B cell (primary cell): ENCODE measurements at regions not wholly inside any gene's neighbourhood (a gene's known extent, or its start where the extent isn't known, plus 50 kb on each side); places are given as distances from the start of the nearest gene placed in this dataset.

Experiments used
- ATAC-seq: fragments of 200-7000 bp; cut with Tn5 transposase; one replicate; pipeline ENCODE4 v1.10.0; 2021; ENCODE audit warnings: low read depth, mild to moderate bottlenecking, moderate number of reproducible peaks, moderate library complexity
- CTCF ChIA-PET: fragments of 350-600 bp; sonication (Branson Sonifier 250); formaldehyde crosslinking; loops from one replicate; lab custom pipeline; 2021; ENCODE audit warnings: antibody characterized with exemption, inconsistent platforms; lab: Charles Lee
- POLR2A ChIA-PET: fragments of 350-600 bp; sonication (Branson Sonifier 250); formaldehyde crosslinking; loops from one replicate; lab custom pipeline; 2021; ENCODE audit warnings: antibody characterized with exemption; lab: Charles Lee
- DNase-seq: peaks from one replicate; pipeline ENCODE4 v3.0.0; 2013
- H2AFZ ChIP-seq: 2 replicates; pipeline ENCODE4 v1.6.1; 2012; ENCODE audit warnings: mild to moderate bottlenecking, low read depth, low read length; ENCODE audit not compliant: insufficient read depth, poor library complexity, severe bottlenecking
- H3K27ac ChIP-seq, 2 donors: 1 replicate in 1 of 2; 2 replicates in 1 of 2; pipeline ENCODE4 v1.5.1; 2012 to 2013; ENCODE audit warnings: low read length in 2 of 2, mild to moderate bottlenecking in 2 of 2, moderate library complexity in 1 of 2
- H3K27me3 ChIP-seq, 4 experiments: fragments of 200-600 bp in 1 of 4; sonication (generic) in 1 of 4; replicated peaks in 1 of 4; 1 replicate in 2 of 4; 2 replicates in 2 of 4; pipeline versions ENCODE4 v1.6.1 to v1.7.0; 2013 to 2016; ENCODE audit warnings: low read length in 3 of 4, mild to moderate bottlenecking in 2 of 4, mixed read lengths in 1 of 4, moderate library complexity in 1 of 4; ENCODE audit not compliant: insufficient read depth in 4 of 4, control insufficient read depth in 3 of 4; ENCODE audit errors: control extremely low read depth in 1 of 4
- H3K36me3 ChIP-seq, 2 experiments: replicated peaks in 1 of 2; 1 replicate in 1 of 2; 2 replicates in 1 of 2; pipeline versions ENCODE4 v1.6.1 to v1.7.1; 2013; ENCODE audit warnings: low read length in 1 of 2; ENCODE audit not compliant: insufficient read depth in 2 of 2, control insufficient read depth in 1 of 2; ENCODE audit errors: control extremely low read depth in 1 of 2, extremely low read depth in 1 of 2
- H3K4me1 ChIP-seq, 2 donors: fragments of 200-600 bp in 1 of 2; sonication (generic) in 1 of 2; 1 replicate in 1 of 2; 2 replicates in 1 of 2; pipeline versions ENCODE4 v1.5.1 to v1.6.1; 2013 to 2017; ENCODE audit warnings: low read length in 2 of 2; ENCODE audit not compliant: control insufficient read depth in 2 of 2, insufficient read depth in 2 of 2
- H3K4me2 ChIP-seq: replicated peaks from 2 replicates; pipeline ENCODE3; 2012; ENCODE audit warnings: mild to moderate bottlenecking, low read depth, low read length; ENCODE audit not compliant: poor library complexity, severe bottlenecking
- H3K4me3 ChIP-seq, 5 experiments: fragments of 200-600 bp in 1 of 5; sonication (generic) in 1 of 5; 1 replicate in 3 of 5; 2 replicates in 2 of 5; pipeline versions ENCODE4 v1.5.1 to v1.7.0; 2011 to 2016; ENCODE audit warnings: low read length in 4 of 5, mild to moderate bottlenecking in 4 of 5, low read depth in 2 of 5, control low read depth in 1 of 5, moderate library complexity in 1 of 5; ENCODE audit not compliant: insufficient read depth in 1 of 5; ENCODE audit errors: control extremely low read depth in 1 of 5, extremely low read depth in 1 of 5
- H3K79me2 ChIP-seq: fragments of 200-600 bp; sonication (generic); one replicate; pipeline ENCODE4 v1.6.0; 2016; ENCODE audit warnings: low read length; ENCODE audit not compliant: control insufficient read depth, insufficient read depth
- H3K9ac ChIP-seq: fragments of 200-600 bp; sonication (generic); 2 replicates; pipeline ENCODE4 v1.6.1; 2017; ENCODE audit warnings: mild to moderate bottlenecking, low read length, moderate library complexity
- H3K9me3 ChIP-seq, 3 donors: one replicate each; pipeline versions ENCODE4 v1.6.1 to v1.7.1; 2013; ENCODE audit warnings: low read length in 2 of 3; ENCODE audit not compliant: control insufficient read depth in 2 of 3, insufficient read depth in 1 of 3; ENCODE audit errors: control extremely low read depth in 1 of 3
- H4K20me1 ChIP-seq: 2 replicates; pipeline ENCODE4 v1.6.0; 2012; ENCODE audit warnings: mild to moderate bottlenecking, low read length; ENCODE audit not compliant: insufficient read depth, control insufficient read depth, poor library complexity, severe bottlenecking
- H3K27ac Mint-ChIP-seq: one replicate; pipeline ENCODE4 v1.8.0; 2021; ENCODE audit warnings: mixed read lengths
- H3K27me3 Mint-ChIP-seq: one replicate; pipeline ENCODE4 v1.8.0; 2021; ENCODE audit warnings: mixed read lengths
- H3K4me1 Mint-ChIP-seq: one replicate; pipeline ENCODE4 v1.8.0; 2021; ENCODE audit warnings: mixed read lengths
- H3K4me3 Mint-ChIP-seq: one replicate; pipeline ENCODE4 v1.8.0; 2021; ENCODE audit warnings: mixed read lengths
- H3K9me3 Mint-ChIP-seq: one replicate; pipeline ENCODE4 v1.8.0; 2022; ENCODE audit warnings: mixed read lengths; ENCODE audit not compliant: insufficient read depth
- EZH2 ChIP-seq: IDR thresholded peaks from 2 replicates; pipeline ENCODE4 v1.6.1; 2012; ENCODE audit warnings: borderline replicate concordance, low read depth, mild to moderate bottlenecking, moderate library complexity, low read length; ENCODE audit not compliant: insufficient read depth, poor library complexity, severe bottlenecking
- WGBS: methylation state at CpG from one replicate; pipeline ENCODE4 v1.1.5; 2013; ENCODE audit warnings: missing lambda C conversion rate; ENCODE audit not compliant: insufficient coverage; 5-methylcytosine and 5-hydroxymethylcytosine counted together
- intact Hi-C: fragments of 100-400 bp; cut with micrococcal nuclease; formaldehyde crosslinking; loops from one replicate; pipeline ENCODE4 v1.10.0; 2022
- TF ChIP-seq, protein P1 (sequence below): fragments of 200-600 bp; IDR thresholded peaks from one replicate; pipeline ENCODE4 v1.8.0; 2022; ENCODE audit warnings: antibody characterized with exemption, mild to moderate bottlenecking

DNA sequence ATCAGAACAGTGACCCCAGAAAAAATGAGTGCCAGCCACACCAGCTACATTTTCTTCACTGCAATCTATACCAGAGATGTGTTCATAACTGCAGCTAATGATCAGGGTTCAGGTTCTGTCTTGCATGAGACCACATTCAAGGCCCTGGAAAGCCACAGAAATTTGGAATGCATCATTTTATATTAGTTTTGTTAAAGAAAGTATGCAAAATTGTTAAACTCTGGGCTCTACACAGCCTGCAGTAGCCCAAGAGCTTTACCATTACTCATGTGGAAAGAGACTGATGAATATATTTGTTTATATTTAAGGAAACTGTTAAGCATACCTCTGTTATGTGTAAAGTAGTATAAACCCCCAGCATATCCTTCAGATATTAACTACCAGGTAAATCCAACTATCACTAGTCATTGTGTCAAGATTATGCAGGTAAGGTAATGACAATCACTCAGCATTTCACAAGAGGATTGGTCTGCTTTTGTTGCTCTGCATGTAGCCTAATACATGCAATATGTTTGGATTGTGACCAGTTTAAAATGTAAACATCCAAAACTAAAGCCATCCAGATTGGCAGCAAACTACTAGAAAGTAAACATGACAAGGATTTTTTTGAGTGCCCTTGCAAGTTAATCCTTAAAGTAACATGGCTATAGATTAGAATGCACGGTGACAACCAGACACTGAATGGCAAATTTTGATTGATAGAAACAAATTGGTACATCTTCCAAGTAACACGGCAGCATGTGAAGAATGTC lies 429.1 kb upstream of the ARGLU1 start:
- Mint-ChIP-seq H3K4me3 (no peak overlapping the region), H3K4me1 (peaks cover 1% of the 10 kb centered on the region), H3K9me3 (no peaks in the 10 kb centered on the region), H3K27me3 (no peaks in the 10 kb centered on the region), H3K27ac (no peak overlapping the region)
- Histone ChIP-seq H3K27me3 (no peaks in the 10 kb centered on the region), H3K4me2 (no peak overlapping the region), H3K9ac (no peak overlapping the region), H3K79me2 (no peaks in the 10 kb centered on the region), H3K9me3 (no peaks in the 10 kb centered on the region), H3K4me1 (no peaks in the 10 kb centered on the region), H3K4me3 (no peak overlapping the region), H2AFZ (no peak overlapping the region), H3K36me3 (no peaks in the 10 kb centered on the region), H4K20me1 (no peaks in the 10 kb centered on the region), H3K27ac (no peak overlapping the region)
- TF ChIP-seq, protein P1, sequence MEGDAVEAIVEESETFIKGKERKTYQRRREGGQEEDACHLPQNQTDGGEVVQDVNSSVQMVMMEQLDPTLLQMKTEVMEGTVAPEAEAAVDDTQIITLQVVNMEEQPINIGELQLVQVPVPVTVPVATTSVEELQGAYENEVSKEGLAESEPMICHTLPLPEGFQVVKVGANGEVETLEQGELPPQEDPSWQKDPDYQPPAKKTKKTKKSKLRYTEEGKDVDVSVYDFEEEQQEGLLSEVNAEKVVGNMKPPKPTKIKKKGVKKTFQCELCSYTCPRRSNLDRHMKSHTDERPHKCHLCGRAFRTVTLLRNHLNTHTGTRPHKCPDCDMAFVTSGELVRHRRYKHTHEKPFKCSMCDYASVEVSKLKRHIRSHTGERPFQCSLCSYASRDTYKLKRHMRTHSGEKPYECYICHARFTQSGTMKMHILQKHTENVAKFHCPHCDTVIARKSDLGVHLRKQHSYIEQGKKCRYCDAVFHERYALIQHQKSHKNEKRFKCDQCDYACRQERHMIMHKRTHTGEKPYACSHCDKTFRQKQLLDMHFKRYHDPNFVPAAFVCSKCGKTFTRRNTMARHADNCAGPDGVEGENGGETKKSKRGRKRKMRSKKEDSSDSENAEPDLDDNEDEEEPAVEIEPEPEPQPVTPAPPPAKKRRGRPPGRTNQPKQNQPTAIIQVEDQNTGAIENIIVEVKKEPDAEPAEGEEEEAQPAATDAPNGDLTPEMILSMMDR, result no peak
- no peak for TF ChIP-seq EZH2
- ATAC-seq (no peak), DNase-seq (no peak)
- 100% methylated on average over 1 of the region's 2 CpGs for WGBS
- intact Hi-C loops, result no loop called here
- ChIA-PET CTCF (no interaction called here), POLR2A (no interaction called here)

DNA sequence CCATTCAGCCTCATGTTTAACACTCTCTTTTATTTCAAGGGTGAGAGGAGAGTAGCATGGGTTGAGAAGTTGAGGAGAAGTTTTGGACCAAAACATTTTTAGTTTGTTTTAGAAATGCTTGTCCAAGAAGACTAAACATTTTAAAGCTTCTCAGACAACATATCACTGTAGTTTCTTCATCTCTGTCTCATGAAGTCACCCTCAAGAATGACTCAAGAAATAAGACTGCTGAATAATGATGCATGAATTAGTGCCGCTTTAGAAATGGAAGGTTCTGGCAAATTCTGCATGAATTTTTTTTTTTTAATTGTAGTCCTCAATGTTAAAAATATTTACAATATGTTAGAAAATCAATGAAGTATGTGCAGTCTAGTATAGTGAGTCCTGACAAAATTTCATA lies 422.7 kb upstream of the ARGLU1 start:
- intact Hi-C loops, result no loop called here

More for the DNA sequence above, 422.7 kb upstream of the ARGLU1 start:
- TF ChIP-seq, protein P1, result no peak
- no peak for TF ChIP-seq EZH2
- H3K4me3 Mint-ChIP-seq, result no peak overlapping the region
- Histone ChIP-seq H3K4me2 (no peak overlapping the region), H3K4me3 (no peak overlapping the region), H3K27ac (no peak overlapping the region), H2AFZ (no peak overlapping the region), H4K20me1 (no peaks in the 10 kb centered on the region), H3K9me3 (no peaks in the 10 kb centered on the region), H3K36me3 (no peaks in the 10 kb centered on the region), H3K79me2 (no peaks in the 10 kb centered on the region), H3K27me3 (no peaks in the 10 kb centered on the region), H3K9ac (no peak overlapping the region), H3K4me1 (no peaks in the 10 kb centered on the region)
- ATAC-seq, result no peak
- H3K4me1 Mint-ChIP-seq, result no peaks in the 10 kb centered on the region
- no peak overlapping the region for H3K27ac Mint-ChIP-seq
- POLR2A ChIA-PET, result no interaction called here
- H3K9me3 Mint-ChIP-seq, result peaks cover 3% of the 10 kb centered on the region
- H3K27me3 Mint-ChIP-seq, result no peaks in the 10 kb centered on the region
- no CpG with 5 or more reads among the region's 1 CpG for WGBS
- no peak for DNase-seq
- CTCF ChIA-PET, result no interaction called here
